ENCODE measurements at regions not wholly inside any gene's neighbourhood (a gene's known extent, or its start where the extent isn't known, plus 50 kb on each side); places are given as distances from the start of the nearest gene placed in this dataset.

- TF ChIP-seq NAIF1 (CRISPR knock-in tag; IDR thresholded peaks at IDR 0.05; ENCODE audit: borderline replicate concordance), result no peak
These were observed 248.0 kb upstream of the PRDM1 start (continued) for GRCh38 chr6:105838171-105838570.

DNA sequence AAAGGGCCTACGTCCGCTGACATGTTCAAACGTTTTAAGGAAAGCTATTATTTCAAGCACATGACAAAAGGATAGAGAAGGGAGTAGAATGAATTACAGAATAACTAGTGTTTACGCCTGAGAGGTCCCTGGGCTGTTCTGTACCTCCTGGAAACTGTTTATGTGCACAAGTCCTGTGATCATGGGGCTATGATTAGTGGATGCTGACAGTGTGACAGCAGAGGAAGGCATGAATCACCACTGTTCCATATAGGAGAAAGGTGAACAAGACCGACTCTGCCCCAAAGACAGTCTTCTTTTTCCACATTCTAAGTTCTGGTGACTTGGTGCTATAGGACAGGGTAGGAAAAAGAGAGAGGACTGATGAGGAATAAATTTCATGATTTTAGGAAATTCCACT, 249.2 kb upstream of the PRDM1 start:
- Histone ChIP-seq H3K9ac (ENCODE audit: insufficient read depth, low read depth, low read length) (no peak overlapping the region), H3K9me3 (ENCODE audit: low read length) (no peaks in the 10 kb centered on the region), H3K4me1 (ENCODE audit: insufficient read depth, low read length) (no peaks in the 10 kb centered on the region), H3K27ac (ENCODE audit: extremely low read length, insufficient read depth, low read length) (no peak overlapping the region), H3K4me2 (ENCODE audit: low read depth, low read length) (no peak overlapping the region), H3K4me3 (replicated peaks in 1 of 3; ENCODE audit: insufficient read depth in 1 of 3, low read depth in 2 of 3, low read length in 3 of 3) (no peak overlapping the region), H2AFZ (ENCODE audit: low read length) (no peak overlapping the region), H3K27me3 (ENCODE audit: control insufficient read depth in 1 of 2, insufficient read depth in 2 of 2, low read length in 2 of 2) (no peaks in the 10 kb centered on the region), H3K36me3 (replicated peaks in 1 of 2; ENCODE audit: control insufficient read depth in 1 of 2, insufficient read depth in 2 of 2, low read length in 2 of 2) (no peaks in the 10 kb centered on the region), H3K79me2 (ENCODE audit: insufficient read depth, low read length) (no peaks in the 10 kb centered on the region), H4K20me1 (ENCODE audit: insufficient read depth, low read length) (no peaks in the 10 kb centered on the region)
- ATAC-seq (no peak), DNase-seq (ENCODE audit: low spot score) (no peak), FAIRE-seq (no peak)
- no TSS peak for BruUV-seq (replicated peaks)
- in situ Hi-C loops (cut with HindIII; ENCODE audit: extremely low pct_ligation_motif_present, low pct_unique_long_range_greater_than_20kb) (loop anchor here (25.0 kb wide), 1 partner anchor 350 kb away; no protein-coding TSS in a partner anchor), intact Hi-C loops (cut with micrococcal nuclease; ENCODE audit: unreplicated experiment) (no loop called here)
- WGBS (ENCODE audit: low lambda C conversion rate), result 38% methylated on average over 5 of the region's 5 CpGs
- ChIA-PET CTCF (ENCODE audit: low intra/inter-chr PET ratio, low total read pairs) (no interaction called here), POLR2A (no interaction called here)
- no peak for TF ChIP-seq KLF11 (CRISPR knock-in tag; IDR thresholded peaks at IDR 0.05)
- TF ChIP-seq, protein P1, sequence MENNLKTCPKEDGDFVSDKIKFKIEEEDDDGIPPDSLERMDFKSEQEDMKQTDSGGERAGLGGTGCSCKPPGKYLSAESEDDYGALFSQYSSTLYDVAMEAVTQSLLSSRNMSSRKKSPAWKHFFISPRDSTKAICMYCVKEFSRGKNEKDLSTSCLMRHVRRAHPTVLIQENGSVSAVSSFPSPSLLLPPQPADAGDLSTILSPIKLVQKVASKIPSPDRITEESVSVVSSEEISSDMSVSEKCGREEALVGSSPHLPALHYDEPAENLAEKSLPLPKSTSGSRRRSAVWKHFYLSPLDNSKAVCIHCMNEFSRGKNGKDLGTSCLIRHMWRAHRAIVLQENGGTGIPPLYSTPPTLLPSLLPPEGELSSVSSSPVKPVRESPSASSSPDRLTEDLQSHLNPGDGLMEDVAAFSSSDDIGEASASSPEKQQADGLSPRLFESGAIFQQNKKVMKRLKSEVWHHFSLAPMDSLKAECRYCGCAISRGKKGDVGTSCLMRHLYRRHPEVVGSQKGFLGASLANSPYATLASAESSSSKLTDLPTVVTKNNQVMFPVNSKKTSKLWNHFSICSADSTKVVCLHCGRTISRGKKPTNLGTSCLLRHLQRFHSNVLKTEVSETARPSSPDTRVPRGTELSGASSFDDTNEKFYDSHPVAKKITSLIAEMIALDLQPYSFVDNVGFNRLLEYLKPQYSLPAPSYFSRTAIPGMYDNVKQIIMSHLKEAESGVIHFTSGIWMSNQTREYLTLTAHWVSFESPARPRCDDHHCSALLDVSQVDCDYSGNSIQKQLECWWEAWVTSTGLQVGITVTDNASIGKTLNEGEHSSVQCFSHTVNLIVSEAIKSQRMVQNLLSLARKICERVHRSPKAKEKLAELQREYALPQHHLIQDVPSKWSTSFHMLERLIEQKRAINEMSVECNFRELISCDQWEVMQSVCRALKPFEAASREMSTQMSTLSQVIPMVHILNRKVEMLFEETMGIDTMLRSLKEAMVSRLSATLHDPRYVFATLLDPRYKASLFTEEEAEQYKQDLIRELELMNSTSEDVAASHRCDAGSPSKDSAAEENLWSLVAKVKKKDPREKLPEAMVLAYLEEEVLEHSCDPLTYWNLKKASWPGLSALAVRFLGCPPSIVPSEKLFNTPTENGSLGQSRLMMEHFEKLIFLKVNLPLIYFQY (CRISPR knock-in tag; IDR thresholded peaks at IDR 0.05; ENCODE audit: borderline replicate concordance), result no peak
- TF ChIP-seq ZFP91 (CRISPR knock-in tag; IDR thresholded peaks at IDR 0.05; ENCODE audit: borderline replicate concordance), result no peak
- no peak for TF ChIP-seq CAMTA2 (CRISPR knock-in tag; IDR thresholded peaks at IDR 0.05; ENCODE audit: borderline replicate concordance)
- TF ChIP-seq ZNF256 (CRISPR knock-in tag; conservative IDR thresholded peaks at IDR 0.05), result no peak
- TF ChIP-seq ZFP41 (CRISPR knock-in tag; IDR thresholded peaks at IDR 0.05; ENCODE audit: borderline replicate concordance), result no peak
- no peak for TF ChIP-seq PHF8 (CRISPR knock-in tag; IDR thresholded peaks at IDR 0.05)
- TF ChIP-seq U2AF2 (IDR thresholded peaks at IDR 0.05; ENCODE audit: low read depth, low read length), result no peak
- TF ChIP-seq MTF1 (CRISPR knock-in tag; IDR thresholded peaks at IDR 0.05), result no peak
